Brain microvascular endothelial cell (primary cell): ENCODE measurements at regions not wholly inside any gene's neighbourhood (a gene's known extent, or its start where the extent isn't known, plus 50 kb on each side); places are given as distances from the start of the nearest gene placed in this dataset.
A peak's percentile ranks its signal among the peaks of the same experiment; 100 is the strongest.

Experiments used
- DNase-seq: peaks from one replicate; pipeline ENCODE4 v3.0.0-alpha.2; 2020
- H3K27ac ChIP-seq: fragments of 250-450 bp; sonication (Bioruptor Pico); 2 replicates; pipeline ENCODE4 v1.5.1; 2020; ENCODE audit warnings: mild to moderate bottlenecking, moderate library complexity
- H3K27me3 ChIP-seq: fragments of 250-450 bp; sonication (Bioruptor Pico); replicated peaks from 2 replicates; pipeline ENCODE4 v1.5.1; 2020; ENCODE audit warnings: mild to moderate bottlenecking
- H3K36me3 ChIP-seq: fragments of 250-450 bp; sonication (Bioruptor Pico); replicated peaks from 2 replicates; pipeline ENCODE4 v1.5.1; 2020; ENCODE audit warnings: mild to moderate bottlenecking
- H3K4me3 ChIP-seq: 2 replicates; pipeline ENCODE4 v1.5.1; 2011; ENCODE audit warnings: low read depth, mild to moderate bottlenecking, control low read depth, low read length, moderate library complexity
- in situ Hi-C: cut with HindIII; loops from 2 replicates; pipeline ENCODE4 v1.10.0; 2017; ENCODE audit warnings: low sequenced_read_pairs, low pct_ligation_motif_present
- TF ChIP-seq, protein P1 (sequence below): IDR thresholded peaks from 2 replicates; pipeline ENCODE4 v1.5.1; 2011; ENCODE audit warnings: low read depth, mild to moderate bottlenecking, moderate library complexity, low read length, control low read depth, inconsistent platforms; ENCODE audit errors: missing control alignments

DNA sequence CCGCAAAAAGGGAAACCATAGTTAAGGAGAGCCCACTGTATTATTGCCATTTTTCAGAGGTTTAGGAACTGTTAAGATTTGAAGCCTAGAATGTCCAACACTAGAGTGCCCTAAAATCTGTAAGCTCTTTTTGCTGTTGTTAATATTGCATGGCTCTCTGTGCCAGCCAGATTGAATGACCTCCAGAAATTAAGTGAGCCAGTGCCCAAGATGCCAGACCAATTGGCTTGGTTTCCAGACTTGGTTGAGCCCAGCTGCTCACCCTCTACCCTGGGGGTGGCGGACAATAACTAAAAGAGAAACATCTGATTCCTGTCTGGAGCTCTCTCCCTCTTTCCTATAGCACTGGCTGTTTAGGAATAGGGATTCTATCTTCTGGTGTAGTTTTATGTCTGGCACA, 340.1 kb downstream of the PHF14 start:
- Histone ChIP-seq H3K27ac (no peak overlapping the region), H3K27me3 (no peaks in the 10 kb centered on the region), H3K4me3 (no peak overlapping the region), H3K36me3 (no peaks in the 10 kb centered on the region)
- TF ChIP-seq, protein P1, sequence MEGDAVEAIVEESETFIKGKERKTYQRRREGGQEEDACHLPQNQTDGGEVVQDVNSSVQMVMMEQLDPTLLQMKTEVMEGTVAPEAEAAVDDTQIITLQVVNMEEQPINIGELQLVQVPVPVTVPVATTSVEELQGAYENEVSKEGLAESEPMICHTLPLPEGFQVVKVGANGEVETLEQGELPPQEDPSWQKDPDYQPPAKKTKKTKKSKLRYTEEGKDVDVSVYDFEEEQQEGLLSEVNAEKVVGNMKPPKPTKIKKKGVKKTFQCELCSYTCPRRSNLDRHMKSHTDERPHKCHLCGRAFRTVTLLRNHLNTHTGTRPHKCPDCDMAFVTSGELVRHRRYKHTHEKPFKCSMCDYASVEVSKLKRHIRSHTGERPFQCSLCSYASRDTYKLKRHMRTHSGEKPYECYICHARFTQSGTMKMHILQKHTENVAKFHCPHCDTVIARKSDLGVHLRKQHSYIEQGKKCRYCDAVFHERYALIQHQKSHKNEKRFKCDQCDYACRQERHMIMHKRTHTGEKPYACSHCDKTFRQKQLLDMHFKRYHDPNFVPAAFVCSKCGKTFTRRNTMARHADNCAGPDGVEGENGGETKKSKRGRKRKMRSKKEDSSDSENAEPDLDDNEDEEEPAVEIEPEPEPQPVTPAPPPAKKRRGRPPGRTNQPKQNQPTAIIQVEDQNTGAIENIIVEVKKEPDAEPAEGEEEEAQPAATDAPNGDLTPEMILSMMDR: no peak
- DNase-seq: no peak
- in situ Hi-C loops: no loop called here

DNA sequence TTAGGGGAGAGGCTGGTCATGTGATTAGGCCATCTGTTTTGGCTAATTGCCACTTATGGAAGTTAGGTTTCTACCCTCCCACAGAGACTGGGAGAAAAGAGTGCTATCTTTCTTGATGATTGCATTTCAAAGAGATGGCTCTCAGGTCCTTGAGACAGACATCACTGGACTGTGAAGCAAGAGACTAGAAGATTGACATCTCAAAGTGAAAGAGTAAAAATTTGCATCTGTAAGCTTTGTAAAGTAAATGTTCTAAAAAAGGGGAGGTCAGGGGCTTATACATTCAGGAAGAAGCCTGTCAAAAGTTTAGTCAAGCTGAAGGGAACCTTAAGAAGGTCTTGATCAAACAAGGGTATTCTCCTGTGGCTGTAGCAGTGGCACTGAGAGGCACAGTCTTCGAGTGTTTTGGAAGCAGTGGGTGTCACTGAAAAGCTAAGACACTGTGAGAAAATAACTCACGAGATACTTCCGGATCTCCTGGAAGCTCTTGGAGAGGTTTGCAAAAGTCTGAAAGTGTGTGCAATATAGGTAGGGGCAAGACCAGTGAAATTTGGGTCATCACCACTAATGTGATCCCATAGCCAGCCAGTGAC, 342.1 kb downstream of the PHF14 start:
- in situ Hi-C loops: no loop called here
- TF ChIP-seq, protein P1: no peak
- H3K36me3 ChIP-seq: no peaks in the 10 kb centered on the region

DNA sequence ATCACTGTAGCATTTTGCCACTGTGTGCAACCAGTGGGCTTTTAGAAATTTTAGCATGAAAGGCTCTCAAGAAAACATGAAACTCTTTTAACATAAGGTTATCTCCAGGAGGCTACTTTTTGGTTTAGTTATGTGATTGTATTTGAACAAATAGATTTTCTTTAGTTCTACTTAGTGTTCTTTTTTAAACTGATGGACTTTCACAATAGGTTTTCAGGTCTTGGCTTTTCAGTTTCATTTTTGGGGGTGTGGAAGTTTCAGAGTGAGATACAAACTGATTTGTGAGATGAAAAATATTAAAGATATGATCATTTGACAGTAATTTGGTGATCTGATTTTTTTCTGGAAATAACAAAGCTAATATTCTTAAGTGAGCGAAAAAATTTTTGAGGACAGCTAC, 344.1 kb downstream of the PHF14 start:
- H3K27ac ChIP-seq: no peak overlapping the region
- H3K27me3 ChIP-seq: no peaks in the 10 kb centered on the region
- no peak for DNase-seq
- H3K4me3 ChIP-seq: no peak overlapping the region
- H3K36me3 ChIP-seq: no peaks in the 10 kb centered on the region
- in situ Hi-C loops: no loop called here
- TF ChIP-seq, protein P1: no peak

More for the DNA sequence above, 342.1 kb downstream of the PHF14 start:
- Histone ChIP-seq H3K4me3 (no peak overlapping the region), H3K27ac (no peak overlapping the region), H3K27me3 (no peaks in the 10 kb centered on the region)
- no peak for DNase-seq

DNA sequence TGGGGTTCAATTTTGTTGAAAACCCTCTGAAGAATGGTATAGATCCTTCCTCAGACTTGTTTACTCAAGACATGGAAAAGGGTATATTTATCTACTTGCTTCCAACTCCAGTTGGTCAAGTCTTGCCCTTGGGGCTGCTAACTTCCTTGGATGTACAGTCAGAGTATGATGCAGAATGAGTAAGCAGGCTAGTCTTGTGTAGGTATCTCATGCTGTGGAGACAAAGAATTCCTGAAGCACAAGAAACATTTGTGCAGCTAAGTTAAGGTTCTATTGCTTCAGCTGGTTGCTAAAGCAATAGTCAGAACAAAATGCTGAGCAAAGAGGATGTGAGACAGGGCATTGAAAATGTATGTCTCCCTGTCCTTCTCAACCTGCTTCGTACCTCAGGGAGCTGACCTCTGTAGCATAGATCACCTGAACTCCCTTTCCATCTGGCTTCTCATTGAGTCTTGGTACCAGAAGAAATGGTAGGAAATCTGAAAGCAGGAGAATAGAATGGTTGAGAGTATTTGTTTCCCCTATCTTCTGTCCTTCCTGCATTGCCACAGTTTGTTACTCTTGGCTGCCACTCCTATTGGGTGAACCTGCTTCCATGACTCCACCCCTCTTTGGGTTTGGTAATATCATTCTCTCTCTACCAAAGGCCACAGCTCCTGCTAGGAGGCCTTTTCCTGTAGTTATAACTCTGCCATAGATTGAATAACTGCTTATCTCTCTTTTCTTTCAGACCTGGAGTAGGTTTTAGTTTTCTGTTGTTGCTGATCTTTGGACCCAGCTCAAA, 346.0 kb downstream of the PHF14 start:
- TF ChIP-seq, protein P1: no peak
- in situ Hi-C loops: no loop called here
- Histone ChIP-seq H3K36me3 (no peaks in the 10 kb centered on the region), H3K4me3 (no peak overlapping the region), H3K27me3 (no peaks in the 10 kb centered on the region), H3K27ac (no peak overlapping the region)
- peak; percentile 57 for DNase-seq
